HepG2 (cell line): ENCODE measurements at regions not wholly inside any gene's neighbourhood (a gene's known extent, or its start where the extent isn't known, plus 50 kb on each side); places are given as distances from the start of the nearest gene placed in this dataset.

Experiments used
- ATF1 ChIP-seq: IDR thresholded peaks from 2 replicates; pipeline ENCODE4 v1.6.1; 2016; ENCODE audit warnings: mild to moderate bottlenecking, control low read depth
- BORCS8-MEF2B ChIP-seq: sonication (generic); formaldehyde crosslinking; IDR thresholded peaks from 2 replicates; pipeline ENCODE4 v1.8.0; 2022; ENCODE audit warnings: mild to moderate bottlenecking, missing genetic modification reagents
- FOXC1 ChIP-seq: sonication (generic); formaldehyde crosslinking; IDR thresholded peaks from 2 replicates; pipeline ENCODE4 v1.8.0; 2022; ENCODE audit warnings: mild to moderate bottlenecking, missing genetic modification reagents, borderline replicate concordance
- KAT2B ChIP-seq: fragments of 150-350 bp; IDR thresholded peaks from 2 replicates; pipeline ENCODE4 v1.6.1; 2014; ENCODE audit warnings: low read depth, low read length, borderline replicate concordance
- MEIS2 ChIP-seq: sonication (generic); formaldehyde crosslinking; IDR thresholded peaks from 2 replicates; pipeline ENCODE4 v1.9.0; 2021; ENCODE audit warnings: mild to moderate bottlenecking, missing genetic modification reagents
- PPARG ChIP-seq: conservative IDR thresholded peaks from 2 replicates; pipeline ENCODE4 v1.6.1; 2016; ENCODE audit warnings: missing biosample characterization, missing genetic modification reagents
- SSRP1 ChIP-seq: IDR thresholded peaks from 2 replicates; pipeline ENCODE4 v1.6.1; 2016; ENCODE audit warnings: control low read depth
- ZBTB7B ChIP-seq: sonication (generic); formaldehyde crosslinking; IDR thresholded peaks from 2 replicates; pipeline ENCODE4 v1.4.0; 2020; ENCODE audit warnings: missing genetic modification reagents
- ZFP91 ChIP-seq: sonication (generic); formaldehyde crosslinking; IDR thresholded peaks from 2 replicates; pipeline ENCODE4 v1.9.0; 2022; ENCODE audit warnings: missing genetic modification reagents, mild to moderate bottlenecking, borderline replicate concordance
- ZNF280B ChIP-seq: sonication (generic); formaldehyde crosslinking; IDR thresholded peaks from 2 replicates; pipeline ENCODE4 v1.5.0; 2020; ENCODE audit warnings: missing genetic modification reagents, mild to moderate bottlenecking, borderline replicate concordance
- ZNF605 ChIP-seq: sonication (generic); formaldehyde crosslinking; IDR thresholded peaks from 2 replicates; pipeline ENCODE4 v1.8.0; 2022; ENCODE audit warnings: mild to moderate bottlenecking, missing genetic modification reagents
- ZSCAN20 ChIP-seq: sonication (generic); formaldehyde crosslinking; IDR thresholded peaks from 2 replicates; pipeline ENCODE4 v1.4.0; 2020; ENCODE audit warnings: missing genetic modification reagents, mild to moderate bottlenecking, borderline replicate concordance
- ZSCAN29 ChIP-seq: sonication (generic); formaldehyde crosslinking; conservative IDR thresholded peaks from 2 replicates; pipeline ENCODE4 v1.4.0; 2020; ENCODE audit warnings: mild to moderate bottlenecking, missing genetic modification reagents
- TF ChIP-seq, protein P1 (sequence below): sonication (generic); formaldehyde crosslinking; IDR thresholded peaks from 2 replicates; pipeline ENCODE4; 2020; ENCODE audit warnings: missing genetic modification reagents, mild to moderate bottlenecking, borderline replicate concordance
- TF ChIP-seq, protein P2 (sequence below): sonication (generic); formaldehyde crosslinking; IDR thresholded peaks from 2 replicates; pipeline ENCODE4 v1.4.0; 2020; ENCODE audit warnings: missing genetic modification reagents, borderline replicate concordance
- TF ChIP-seq, protein P3 (sequence below): sonication (generic); formaldehyde crosslinking; conservative IDR thresholded peaks from 2 replicates; pipeline ENCODE4 v1.4.0; 2020; ENCODE audit warnings: mild to moderate bottlenecking, missing genetic modification reagents, moderate library complexity

GRCh38 chr3:13263770-13264467 lies 156.2 kb downstream of the NUP210 start (continued):
- TF ChIP-seq ZNF605 (no peak), ZNF280B (CRISPR knock-in tag) (peak; percentile 24; the same call in 1 of the 2 replicates), ZSCAN29 (no peak), PPARG (CRISPR knock-in tag) (0 out of 2 replicates have a peak, but pooled peaks have one; percentile 63), ZFP91 (CRISPR knock-in tag) (peak; percentile 79; the same call in 1 of the 2 replicates), FOXC1 (CRISPR knock-in tag) (0 out of 2 replicates have a peak, but pooled peaks have one; percentile 72), MEIS2 (CRISPR knock-in tag) (no peak), ZSCAN20 (no peak), ATF1 (CRISPR knock-in tag) (no peak), BORCS8-MEF2B (CRISPR knock-in tag) (no peak), ZBTB7B (peak; percentile 74; the same call in 1 of the 2 replicates), SSRP1 (CRISPR knock-in tag) (0 out of 2 replicates have a peak, but pooled peaks have one; percentile 15), KAT2B (no peak)
- TF ChIP-seq, protein P1, sequence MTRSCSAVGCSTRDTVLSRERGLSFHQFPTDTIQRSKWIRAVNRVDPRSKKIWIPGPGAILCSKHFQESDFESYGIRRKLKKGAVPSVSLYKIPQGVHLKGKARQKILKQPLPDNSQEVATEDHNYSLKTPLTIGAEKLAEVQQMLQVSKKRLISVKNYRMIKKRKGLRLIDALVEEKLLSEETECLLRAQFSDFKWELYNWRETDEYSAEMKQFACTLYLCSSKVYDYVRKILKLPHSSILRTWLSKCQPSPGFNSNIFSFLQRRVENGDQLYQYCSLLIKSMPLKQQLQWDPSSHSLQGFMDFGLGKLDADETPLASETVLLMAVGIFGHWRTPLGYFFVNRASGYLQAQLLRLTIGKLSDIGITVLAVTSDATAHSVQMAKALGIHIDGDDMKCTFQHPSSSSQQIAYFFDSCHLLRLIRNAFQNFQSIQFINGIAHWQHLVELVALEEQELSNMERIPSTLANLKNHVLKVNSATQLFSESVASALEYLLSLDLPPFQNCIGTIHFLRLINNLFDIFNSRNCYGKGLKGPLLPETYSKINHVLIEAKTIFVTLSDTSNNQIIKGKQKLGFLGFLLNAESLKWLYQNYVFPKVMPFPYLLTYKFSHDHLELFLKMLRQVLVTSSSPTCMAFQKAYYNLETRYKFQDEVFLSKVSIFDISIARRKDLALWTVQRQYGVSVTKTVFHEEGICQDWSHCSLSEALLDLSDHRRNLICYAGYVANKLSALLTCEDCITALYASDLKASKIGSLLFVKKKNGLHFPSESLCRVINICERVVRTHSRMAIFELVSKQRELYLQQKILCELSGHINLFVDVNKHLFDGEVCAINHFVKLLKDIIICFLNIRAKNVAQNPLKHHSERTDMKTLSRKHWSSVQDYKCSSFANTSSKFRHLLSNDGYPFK (CRISPR knock-in tag) = peak; percentile 70; the same call in 1 of the 2 replicates
- TF ChIP-seq, protein P2, sequence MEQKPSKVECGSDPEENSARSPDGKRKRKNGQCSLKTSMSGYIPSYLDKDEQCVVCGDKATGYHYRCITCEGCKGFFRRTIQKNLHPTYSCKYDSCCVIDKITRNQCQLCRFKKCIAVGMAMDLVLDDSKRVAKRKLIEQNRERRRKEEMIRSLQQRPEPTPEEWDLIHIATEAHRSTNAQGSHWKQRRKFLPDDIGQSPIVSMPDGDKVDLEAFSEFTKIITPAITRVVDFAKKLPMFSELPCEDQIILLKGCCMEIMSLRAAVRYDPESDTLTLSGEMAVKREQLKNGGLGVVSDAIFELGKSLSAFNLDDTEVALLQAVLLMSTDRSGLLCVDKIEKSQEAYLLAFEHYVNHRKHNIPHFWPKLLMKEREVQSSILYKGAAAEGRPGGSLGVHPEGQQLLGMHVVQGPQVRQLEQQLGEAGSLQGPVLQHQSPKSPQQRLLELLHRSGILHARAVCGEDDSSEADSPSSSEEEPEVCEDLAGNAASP (CRISPR knock-in tag) = peak; percentile 41; the same call in 1 of the 2 replicates
- TF ChIP-seq, protein P3, sequence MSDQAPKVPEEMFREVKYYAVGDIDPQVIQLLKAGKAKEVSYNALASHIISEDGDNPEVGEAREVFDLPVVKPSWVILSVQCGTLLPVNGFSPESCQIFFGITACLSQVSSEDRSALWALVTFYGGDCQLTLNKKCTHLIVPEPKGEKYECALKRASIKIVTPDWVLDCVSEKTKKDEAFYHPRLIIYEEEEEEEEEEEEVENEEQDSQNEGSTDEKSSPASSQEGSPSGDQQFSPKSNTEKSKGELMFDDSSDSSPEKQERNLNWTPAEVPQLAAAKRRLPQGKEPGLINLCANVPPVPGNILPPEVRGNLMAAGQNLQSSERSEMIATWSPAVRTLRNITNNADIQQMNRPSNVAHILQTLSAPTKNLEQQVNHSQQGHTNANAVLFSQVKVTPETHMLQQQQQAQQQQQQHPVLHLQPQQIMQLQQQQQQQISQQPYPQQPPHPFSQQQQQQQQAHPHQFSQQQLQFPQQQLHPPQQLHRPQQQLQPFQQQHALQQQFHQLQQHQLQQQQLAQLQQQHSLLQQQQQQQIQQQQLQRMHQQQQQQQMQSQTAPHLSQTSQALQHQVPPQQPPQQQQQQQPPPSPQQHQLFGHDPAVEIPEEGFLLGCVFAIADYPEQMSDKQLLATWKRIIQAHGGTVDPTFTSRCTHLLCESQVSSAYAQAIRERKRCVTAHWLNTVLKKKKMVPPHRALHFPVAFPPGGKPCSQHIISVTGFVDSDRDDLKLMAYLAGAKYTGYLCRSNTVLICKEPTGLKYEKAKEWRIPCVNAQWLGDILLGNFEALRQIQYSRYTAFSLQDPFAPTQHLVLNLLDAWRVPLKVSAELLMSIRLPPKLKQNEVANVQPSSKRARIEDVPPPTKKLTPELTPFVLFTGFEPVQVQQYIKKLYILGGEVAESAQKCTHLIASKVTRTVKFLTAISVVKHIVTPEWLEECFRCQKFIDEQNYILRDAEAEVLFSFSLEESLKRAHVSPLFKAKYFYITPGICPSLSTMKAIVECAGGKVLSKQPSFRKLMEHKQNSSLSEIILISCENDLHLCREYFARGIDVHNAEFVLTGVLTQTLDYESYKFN (CRISPR knock-in tag) = peak; percentile 68
